ENCODE measurements at regions not wholly inside any gene's neighbourhood (a gene's known extent, or its start where the extent isn't known, plus 50 kb on each side); places are given as distances from the start of the nearest gene placed in this dataset.

DNA sequence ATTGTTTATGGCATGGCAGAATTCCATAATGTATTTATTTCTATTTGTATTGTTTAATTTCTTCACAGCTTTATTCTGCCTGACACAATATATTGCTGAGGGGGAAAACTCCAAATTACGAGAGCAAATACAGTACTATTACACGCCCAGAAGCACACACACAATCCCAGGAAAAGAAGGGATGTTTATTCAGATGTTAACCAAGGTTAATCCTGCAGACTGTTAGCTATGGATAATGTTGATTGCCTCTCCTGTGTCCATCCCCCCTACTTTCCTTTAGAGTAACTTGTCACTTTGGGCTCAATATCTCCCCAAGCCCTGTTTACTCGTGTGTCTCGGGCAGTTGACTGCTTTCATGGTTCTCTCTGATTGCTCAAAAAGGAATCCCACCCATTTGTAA lies 84.2 kb upstream of the ERCC6L2 start:
- no TSS peak for BruUV-seq (replicated peaks)
- 18% methylated on average over 4 of the region's 4 CpGs for WGBS (ENCODE audit: low lambda C conversion rate)
- Histone ChIP-seq H3K4me1 (ENCODE audit: insufficient read depth, low read length) (peaks cover 17% of the 10 kb centered on the region), H3K9ac (ENCODE audit: insufficient read depth, low read depth, low read length) (no peak overlapping the region), H4K20me1 (ENCODE audit: insufficient read depth, low read length) (no peaks in the 10 kb centered on the region), H3K79me2 (ENCODE audit: insufficient read depth, low read length) (no peaks in the 10 kb centered on the region), H3K9me3 (ENCODE audit: low read length) (no peaks in the 10 kb centered on the region), H3K36me3 (replicated peaks in 1 of 2; ENCODE audit: control insufficient read depth in 1 of 2, insufficient read depth in 2 of 2, low read length in 2 of 2) (no peaks in the 10 kb centered on the region), H3K27ac (ENCODE audit: extremely low read length, insufficient read depth, low read length) (no peak overlapping the region), H3K4me3 (replicated peaks in 1 of 3; ENCODE audit: insufficient read depth in 1 of 3, low read depth in 2 of 3, low read length in 3 of 3) (no peak overlapping the region), H2AFZ (ENCODE audit: low read length) (no peak overlapping the region), H3K4me2 (ENCODE audit: low read depth, low read length) (no peak overlapping the region), H3K27me3 (ENCODE audit: control insufficient read depth in 1 of 2, insufficient read depth in 2 of 2, low read length in 2 of 2) (peaks cover 0 to 7% of the 10 kb centered on the region in 2 experiments; a peak in 2 of 5 replicates)
- ATAC-seq (no peak), FAIRE-seq (no peak), DNase-seq (ENCODE audit: low spot score) (no peak)
- TF ChIP-seq ZFP36L1 (CRISPR knock-in tag; IDR thresholded peaks at IDR 0.05) (no peak), ZNF850 (CRISPR knock-in tag; conservative IDR thresholded peaks at IDR 0.05) (no peak), NFE2L1 (CRISPR knock-in tag; IDR thresholded peaks at IDR 0.05; ENCODE audit: borderline replicate concordance) (no peak), NR2C2 (CRISPR knock-in tag; IDR thresholded peaks at IDR 0.05; ENCODE audit: borderline replicate concordance) (no peak), KLF13 (CRISPR knock-in tag; IDR thresholded peaks at IDR 0.05) (no peak), NFATC3 (CRISPR knock-in tag; IDR thresholded peaks at IDR 0.05) (no peak), PHB2 (IDR thresholded peaks at IDR 0.05; ENCODE audit: partially characterized antibody) (no peak), ZNF615 (CRISPR knock-in tag; IDR thresholded peaks at IDR 0.05; ENCODE audit: borderline replicate concordance) (no peak), JUN (CRISPR knock-in tag; IDR thresholded peaks at IDR 0.05) (no peak), MBD4 (IDR thresholded peaks at IDR 0.05; ENCODE audit: borderline replicate concordance, low read length) (no peak)
- TF ChIP-seq, protein P1, sequence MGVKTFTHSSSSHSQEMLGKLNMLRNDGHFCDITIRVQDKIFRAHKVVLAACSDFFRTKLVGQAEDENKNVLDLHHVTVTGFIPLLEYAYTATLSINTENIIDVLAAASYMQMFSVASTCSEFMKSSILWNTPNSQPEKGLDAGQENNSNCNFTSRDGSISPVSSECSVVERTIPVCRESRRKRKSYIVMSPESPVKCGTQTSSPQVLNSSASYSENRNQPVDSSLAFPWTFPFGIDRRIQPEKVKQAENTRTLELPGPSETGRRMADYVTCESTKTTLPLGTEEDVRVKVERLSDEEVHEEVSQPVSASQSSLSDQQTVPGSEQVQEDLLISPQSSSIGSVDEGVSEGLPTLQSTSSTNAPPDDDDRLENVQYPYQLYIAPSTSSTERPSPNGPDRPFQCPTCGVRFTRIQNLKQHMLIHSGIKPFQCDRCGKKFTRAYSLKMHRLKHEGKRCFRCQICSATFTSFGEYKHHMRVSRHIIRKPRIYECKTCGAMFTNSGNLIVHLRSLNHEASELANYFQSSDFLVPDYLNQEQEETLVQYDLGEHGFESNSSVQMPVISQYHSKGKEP (CRISPR knock-in tag; IDR thresholded peaks at IDR 0.05): no peak
- TF ChIP-seq, protein P2, sequence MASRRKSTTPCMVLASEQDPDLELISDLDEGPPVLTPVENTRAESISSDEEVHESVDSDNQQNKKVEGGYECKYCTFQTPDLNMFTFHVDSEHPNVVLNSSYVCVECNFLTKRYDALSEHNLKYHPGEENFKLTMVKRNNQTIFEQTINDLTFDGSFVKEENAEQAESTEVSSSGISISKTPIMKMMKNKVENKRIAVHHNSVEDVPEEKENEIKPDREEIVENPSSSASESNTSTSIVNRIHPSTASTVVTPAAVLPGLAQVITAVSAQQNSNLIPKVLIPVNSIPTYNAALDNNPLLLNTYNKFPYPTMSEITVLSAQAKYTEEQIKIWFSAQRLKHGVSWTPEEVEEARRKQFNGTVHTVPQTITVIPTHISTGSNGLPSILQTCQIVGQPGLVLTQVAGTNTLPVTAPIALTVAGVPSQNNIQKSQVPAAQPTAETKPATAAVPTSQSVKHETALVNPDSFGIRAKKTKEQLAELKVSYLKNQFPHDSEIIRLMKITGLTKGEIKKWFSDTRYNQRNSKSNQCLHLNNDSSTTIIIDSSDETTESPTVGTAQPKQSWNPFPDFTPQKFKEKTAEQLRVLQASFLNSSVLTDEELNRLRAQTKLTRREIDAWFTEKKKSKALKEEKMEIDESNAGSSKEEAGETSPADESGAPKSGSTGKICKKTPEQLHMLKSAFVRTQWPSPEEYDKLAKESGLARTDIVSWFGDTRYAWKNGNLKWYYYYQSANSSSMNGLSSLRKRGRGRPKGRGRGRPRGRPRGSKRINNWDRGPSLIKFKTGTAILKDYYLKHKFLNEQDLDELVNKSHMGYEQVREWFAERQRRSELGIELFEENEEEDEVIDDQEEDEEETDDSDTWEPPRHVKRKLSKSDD (CRISPR knock-in tag; IDR thresholded peaks at IDR 0.05; ENCODE audit: low read depth): no peak
- TF ChIP-seq, protein P3, sequence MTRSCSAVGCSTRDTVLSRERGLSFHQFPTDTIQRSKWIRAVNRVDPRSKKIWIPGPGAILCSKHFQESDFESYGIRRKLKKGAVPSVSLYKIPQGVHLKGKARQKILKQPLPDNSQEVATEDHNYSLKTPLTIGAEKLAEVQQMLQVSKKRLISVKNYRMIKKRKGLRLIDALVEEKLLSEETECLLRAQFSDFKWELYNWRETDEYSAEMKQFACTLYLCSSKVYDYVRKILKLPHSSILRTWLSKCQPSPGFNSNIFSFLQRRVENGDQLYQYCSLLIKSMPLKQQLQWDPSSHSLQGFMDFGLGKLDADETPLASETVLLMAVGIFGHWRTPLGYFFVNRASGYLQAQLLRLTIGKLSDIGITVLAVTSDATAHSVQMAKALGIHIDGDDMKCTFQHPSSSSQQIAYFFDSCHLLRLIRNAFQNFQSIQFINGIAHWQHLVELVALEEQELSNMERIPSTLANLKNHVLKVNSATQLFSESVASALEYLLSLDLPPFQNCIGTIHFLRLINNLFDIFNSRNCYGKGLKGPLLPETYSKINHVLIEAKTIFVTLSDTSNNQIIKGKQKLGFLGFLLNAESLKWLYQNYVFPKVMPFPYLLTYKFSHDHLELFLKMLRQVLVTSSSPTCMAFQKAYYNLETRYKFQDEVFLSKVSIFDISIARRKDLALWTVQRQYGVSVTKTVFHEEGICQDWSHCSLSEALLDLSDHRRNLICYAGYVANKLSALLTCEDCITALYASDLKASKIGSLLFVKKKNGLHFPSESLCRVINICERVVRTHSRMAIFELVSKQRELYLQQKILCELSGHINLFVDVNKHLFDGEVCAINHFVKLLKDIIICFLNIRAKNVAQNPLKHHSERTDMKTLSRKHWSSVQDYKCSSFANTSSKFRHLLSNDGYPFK (CRISPR knock-in tag; IDR thresholded peaks at IDR 0.05; ENCODE audit: borderline replicate concordance): no peak
- TF ChIP-seq, protein P4, sequence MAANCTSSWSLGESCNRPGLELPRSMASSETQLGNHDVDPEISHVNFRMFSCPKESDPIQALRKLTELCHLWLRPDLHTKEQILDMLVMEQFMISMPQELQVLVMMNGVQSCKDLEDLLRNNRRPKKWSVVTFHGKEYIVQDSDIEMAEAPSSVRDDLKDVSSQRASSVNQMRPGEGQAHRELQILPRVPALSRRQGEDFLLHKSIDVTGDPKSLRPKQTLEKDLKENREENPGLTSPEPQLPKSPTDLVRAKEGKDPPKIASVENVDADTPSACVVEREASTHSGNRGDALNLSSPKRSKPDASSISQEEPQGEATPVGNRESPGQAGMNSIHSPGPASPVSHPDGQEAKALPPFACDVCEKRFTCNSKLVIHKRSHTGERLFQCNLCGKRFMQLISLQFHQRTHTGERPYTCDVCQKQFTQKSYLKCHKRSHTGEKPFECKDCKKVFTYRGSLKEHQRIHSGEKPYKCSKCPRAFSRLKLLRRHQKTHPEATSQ (CRISPR knock-in tag; IDR thresholded peaks at IDR 0.05; ENCODE audit: borderline replicate concordance): no peak
- ChIA-PET POLR2A (no interaction called here), CTCF (ENCODE audit: low intra/inter-chr PET ratio, low total read pairs) (no interaction called here)
- intact Hi-C loops (cut with micrococcal nuclease; ENCODE audit: unreplicated experiment) (no loop called here), in situ Hi-C loops (cut with HindIII; ENCODE audit: extremely low pct_ligation_motif_present, low pct_unique_long_range_greater_than_20kb) (no loop called here)

All from HepG2 (cell line).